H1 (cell line): ENCODE measurements at regions not wholly inside any gene's neighbourhood (a gene's known extent, or its start where the extent isn't known, plus 50 kb on each side); places are given as distances from the start of the nearest gene placed in this dataset.

Experiments used
- CHD2 ChIP-seq: IDR thresholded peaks from 2 replicates; pipeline ENCODE4 v1.6.1; 2012; ENCODE audit warnings: low read length, improper control_type of control experiment
- SUZ12 ChIP-seq: fragments of 200-600 bp; sonication (generic); IDR thresholded peaks from 2 replicates; pipeline ENCODE4 v1.6.1; 2012; ENCODE audit warnings: mild to moderate bottlenecking, inconsistent platforms, low read length, moderate library complexity, mixed read lengths
- YY1 ChIP-seq: IDR thresholded peaks from 2 replicates; pipeline ENCODE4 v1.6.1; 2011; ENCODE audit warnings: low read depth, mild to moderate bottlenecking, low read length

- TF ChIP-seq SUZ12 (no peak), CHD2 (no peak), YY1 (no peak)
These were observed 58.2 kb downstream of the ESM1 start (continued) for GRCh38 chr5:54927097-54927746.
